Fibroblast of pulmonary artery (primary cell): ENCODE measurements at regions not wholly inside any gene's neighbourhood (a gene's known extent, or its start where the extent isn't known, plus 50 kb on each side); places are given as distances from the start of the nearest gene placed in this dataset.

Experiments used
- DNase-seq: peaks from one replicate; pipeline ENCODE4 v3.0.0-alpha.2; 2010; ENCODE audit warnings: low read depth
- H3K4me3 ChIP-seq: replicated peaks from 2 replicates; pipeline ENCODE4 v1.5.1; 2011; ENCODE audit warnings: low read depth, mild to moderate bottlenecking, control low read depth, low read length, moderate library complexity
- TF ChIP-seq, protein P1 (sequence below): IDR thresholded peaks from 2 replicates; pipeline ENCODE4 v1.5.1; 2011; ENCODE audit warnings: mild to moderate bottlenecking, control low read depth, low read length, inconsistent platforms; ENCODE audit errors: missing control alignments

DNA sequence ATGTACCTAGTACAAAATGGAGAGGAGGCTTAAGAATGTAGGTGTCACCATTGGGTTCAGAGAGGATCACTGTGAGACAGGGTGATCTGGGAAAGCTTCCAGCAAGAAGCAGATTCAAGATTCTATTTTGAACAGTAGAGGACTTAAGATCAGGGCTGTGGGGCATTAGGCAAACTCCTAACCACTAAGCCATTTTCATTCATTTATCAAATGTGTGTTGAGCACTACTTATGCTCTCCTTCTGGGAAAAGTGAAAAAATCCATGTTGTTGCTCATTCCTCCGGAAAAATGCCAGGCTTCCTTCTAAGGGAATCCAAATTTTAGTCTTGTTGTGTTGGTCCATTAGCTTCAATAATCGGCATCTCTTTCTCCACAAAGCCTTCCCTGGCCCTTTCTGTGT, 163.4 kb downstream of the NUAK1 start:
- TF ChIP-seq, protein P1, sequence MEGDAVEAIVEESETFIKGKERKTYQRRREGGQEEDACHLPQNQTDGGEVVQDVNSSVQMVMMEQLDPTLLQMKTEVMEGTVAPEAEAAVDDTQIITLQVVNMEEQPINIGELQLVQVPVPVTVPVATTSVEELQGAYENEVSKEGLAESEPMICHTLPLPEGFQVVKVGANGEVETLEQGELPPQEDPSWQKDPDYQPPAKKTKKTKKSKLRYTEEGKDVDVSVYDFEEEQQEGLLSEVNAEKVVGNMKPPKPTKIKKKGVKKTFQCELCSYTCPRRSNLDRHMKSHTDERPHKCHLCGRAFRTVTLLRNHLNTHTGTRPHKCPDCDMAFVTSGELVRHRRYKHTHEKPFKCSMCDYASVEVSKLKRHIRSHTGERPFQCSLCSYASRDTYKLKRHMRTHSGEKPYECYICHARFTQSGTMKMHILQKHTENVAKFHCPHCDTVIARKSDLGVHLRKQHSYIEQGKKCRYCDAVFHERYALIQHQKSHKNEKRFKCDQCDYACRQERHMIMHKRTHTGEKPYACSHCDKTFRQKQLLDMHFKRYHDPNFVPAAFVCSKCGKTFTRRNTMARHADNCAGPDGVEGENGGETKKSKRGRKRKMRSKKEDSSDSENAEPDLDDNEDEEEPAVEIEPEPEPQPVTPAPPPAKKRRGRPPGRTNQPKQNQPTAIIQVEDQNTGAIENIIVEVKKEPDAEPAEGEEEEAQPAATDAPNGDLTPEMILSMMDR = no peak
- H3K4me3 ChIP-seq = no peak overlapping the region
- no peak for DNase-seq

DNA sequence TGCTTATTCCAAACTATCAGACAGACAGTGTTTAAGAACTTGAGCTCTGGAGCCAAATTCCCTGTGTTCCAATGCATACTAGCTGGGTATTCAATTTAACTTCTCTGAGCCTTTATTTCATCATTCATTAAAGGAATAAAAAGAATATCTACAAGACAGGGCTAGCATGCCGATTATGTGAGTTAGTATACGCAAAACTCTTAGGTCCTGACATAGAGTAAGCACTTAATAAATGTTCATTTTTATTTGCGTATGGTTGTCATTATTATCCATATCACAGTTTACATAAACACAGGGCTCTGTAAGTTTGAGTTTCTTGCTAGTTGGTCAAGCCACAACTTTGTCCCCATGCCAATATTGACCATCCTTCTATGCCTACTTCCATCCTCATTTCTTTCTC, 161.5 kb downstream of the NUAK1 start:
- H3K4me3 ChIP-seq = no peak overlapping the region
- TF ChIP-seq, protein P1 = no peak
- DNase-seq = no peak

DNA sequence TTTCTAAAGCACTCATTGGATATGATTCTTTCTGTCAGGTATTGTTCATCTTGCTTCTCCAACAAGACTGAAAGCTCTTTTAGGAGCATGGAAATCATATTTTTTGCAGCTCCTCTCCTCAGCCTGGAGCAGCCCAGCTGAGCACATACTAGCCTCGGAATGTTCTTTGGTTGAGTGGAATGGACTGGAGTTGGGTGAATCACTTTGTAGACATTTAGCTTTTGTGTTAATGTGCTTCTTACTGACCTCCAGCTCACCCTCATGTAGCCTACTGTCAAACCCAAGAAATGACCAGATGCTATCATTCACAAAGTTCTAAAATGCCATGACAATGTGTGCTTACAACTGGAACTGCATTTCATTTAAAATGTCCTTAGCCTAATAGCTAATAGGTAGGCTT, 161.1 kb downstream of the NUAK1 start:
- no peak overlapping the region for H3K4me3 ChIP-seq
- DNase-seq = peak; percentile 71
- TF ChIP-seq, protein P1 = no peak

DNA sequence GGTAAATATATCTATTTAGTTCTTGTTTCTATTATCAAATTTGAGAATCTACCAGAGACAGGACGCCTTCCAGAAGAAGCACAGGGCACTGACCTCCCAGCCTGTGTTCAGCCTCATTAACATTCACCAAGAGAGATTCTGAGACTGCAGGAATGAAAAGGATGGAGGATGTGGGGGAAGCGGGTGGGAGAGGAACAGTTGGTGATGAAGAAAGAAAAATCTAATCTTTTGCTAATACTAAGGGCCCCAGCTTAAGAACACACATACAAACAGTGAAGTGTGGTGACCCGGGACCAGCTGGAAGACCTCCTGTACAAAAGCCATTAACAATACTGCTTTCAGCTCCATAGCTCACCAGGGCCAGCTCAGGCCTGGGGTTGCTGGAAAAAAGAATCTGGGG, 160.5 kb downstream of the NUAK1 start:
- TF ChIP-seq, protein P1 = no peak
- no peak for DNase-seq
- no peak overlapping the region for H3K4me3 ChIP-seq

DNA sequence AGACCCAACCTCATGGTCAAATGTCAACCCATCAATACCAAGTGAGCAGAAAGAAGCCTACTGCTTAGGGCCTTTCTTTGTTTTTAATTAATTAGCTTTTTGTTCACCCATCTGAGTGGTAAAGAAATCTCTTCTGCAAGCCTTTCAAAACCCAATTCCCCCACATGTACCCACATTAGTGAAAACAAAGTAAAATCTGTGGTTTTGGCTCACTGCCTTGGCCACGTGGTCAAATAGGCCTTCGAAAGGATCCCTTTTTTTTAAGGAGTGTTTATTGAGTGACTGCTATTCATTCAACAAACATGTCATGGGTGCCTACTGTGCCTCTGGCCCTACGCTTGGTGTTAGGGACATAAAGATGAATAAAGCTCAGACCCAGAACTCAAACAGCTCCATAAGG, 160.1 kb downstream of the NUAK1 start:
- no peak overlapping the region for H3K4me3 ChIP-seq
- TF ChIP-seq, protein P1 = no peak
- no peak for DNase-seq

DNA sequence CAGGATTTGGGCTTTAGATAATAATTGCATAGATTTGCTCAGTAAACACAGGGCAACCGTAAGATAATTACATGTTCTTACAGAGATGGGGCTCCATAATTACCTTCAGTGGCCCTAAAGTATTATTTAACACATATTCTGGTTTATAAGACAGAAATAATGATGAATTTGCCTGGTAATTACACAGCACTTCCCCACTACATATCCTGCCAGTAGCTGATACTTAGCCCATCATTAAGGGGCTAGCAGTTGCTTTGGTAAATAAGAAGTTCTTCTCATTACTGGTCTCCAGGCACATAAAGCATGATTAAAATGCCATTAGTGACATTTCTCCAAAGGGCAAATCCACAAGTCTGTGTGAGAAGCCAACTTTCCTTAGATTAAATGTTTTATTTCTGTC, 158.7 kb downstream of the NUAK1 start:
- TF ChIP-seq, protein P1 = no peak
- DNase-seq = no peak
- no peak overlapping the region for H3K4me3 ChIP-seq

DNA sequence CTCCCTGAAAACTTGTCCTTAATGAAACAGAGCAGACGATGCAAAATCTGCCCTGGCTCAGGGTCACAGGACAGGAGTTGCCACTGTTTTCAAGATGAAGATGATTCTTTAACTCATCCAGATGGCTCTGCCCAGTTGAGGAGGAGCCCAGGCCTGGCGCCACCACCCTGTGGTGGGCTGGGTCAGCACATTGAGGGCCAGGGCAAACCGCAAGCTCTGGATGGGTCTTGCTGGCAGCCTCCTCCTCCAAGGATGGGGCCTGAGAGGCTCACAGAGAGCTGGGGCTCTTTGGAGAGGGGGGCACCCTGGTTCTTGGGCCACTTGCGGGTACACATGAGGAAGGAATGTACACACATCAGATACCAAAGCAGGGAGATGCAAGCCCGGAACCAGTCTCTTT, 158.2 kb downstream of the NUAK1 start:
- H3K4me3 ChIP-seq = no peak overlapping the region
- TF ChIP-seq, protein P1 = no peak
- no peak for DNase-seq
